ENCODE measurements at regions not wholly inside any gene's neighbourhood (a gene's known extent, or its start where the extent isn't known, plus 50 kb on each side); places are given as distances from the start of the nearest gene placed in this dataset.
A peak's percentile ranks its signal among the peaks of the same experiment; 100 is the strongest.

DNA sequence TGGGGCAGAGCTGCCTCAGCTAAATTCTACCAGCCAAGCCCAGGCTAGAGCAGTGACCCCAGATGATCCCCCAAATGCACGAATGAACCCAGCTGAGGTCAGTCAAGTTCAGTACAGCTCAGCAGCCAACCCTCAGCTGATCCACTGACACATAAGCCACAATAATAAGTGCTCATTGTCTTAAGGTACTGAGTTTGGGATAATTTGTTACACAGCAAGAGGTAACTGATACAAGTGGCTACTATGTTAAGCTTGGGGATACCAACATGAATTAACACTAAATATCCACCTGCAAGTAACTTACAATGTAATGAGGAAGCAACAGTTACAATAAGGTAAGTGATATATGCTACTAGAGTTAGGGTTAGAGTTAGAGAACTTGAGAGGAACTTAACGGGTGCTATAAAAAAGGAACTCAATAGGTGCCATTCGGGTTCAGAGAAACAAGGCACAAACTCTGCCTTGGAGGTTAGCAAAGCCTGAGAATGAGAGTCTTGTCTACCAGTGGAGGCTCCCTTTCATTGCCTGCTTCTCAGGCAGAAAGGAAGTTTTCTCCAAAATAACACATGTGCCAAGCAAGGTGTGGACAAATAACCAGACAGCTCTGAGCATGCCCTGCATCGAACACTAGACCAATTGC, 189.4 kb downstream of the ARL4C start:
- no peak for DNase-seq (ENCODE audit: low read depth in 3 of 3)

DNA sequence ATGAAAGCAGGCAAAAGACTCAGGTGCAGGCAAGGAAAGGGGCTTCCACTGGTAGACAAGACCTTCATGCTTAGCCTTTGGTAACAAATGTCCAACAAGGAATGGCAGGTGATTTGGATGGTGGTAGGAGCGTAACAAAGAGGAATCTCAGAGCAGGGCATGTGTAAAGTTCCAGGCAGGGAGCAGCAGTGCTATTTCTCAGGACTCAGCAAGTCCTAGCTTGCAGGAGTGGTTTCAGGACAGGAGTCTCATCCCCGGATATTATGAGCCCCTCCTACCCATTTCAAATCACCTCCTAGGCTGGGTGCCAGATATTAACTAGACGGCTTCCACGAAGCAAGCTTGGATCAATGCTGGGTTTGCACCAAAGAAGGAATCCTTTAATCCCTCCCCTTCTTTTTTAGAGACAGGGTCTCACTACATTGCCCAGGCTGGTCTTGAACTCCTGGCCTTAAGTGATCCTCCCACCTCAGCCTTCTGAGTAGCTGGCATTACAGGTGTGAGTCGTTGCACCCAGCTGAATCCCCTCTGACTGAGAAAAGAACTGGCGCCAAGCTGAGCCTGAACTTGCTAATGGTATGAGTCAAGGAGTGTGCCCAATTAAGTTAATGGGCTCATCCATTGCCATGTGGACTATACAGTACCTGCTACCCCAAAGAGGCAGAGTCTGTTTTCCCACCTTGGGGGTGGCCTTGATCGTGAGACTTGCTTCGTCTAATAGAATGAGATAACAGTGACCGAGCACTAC, 190.3 kb downstream of the ARL4C start:
- no peak for DNase-seq (ENCODE audit: low read depth in 3 of 3)

DNA sequence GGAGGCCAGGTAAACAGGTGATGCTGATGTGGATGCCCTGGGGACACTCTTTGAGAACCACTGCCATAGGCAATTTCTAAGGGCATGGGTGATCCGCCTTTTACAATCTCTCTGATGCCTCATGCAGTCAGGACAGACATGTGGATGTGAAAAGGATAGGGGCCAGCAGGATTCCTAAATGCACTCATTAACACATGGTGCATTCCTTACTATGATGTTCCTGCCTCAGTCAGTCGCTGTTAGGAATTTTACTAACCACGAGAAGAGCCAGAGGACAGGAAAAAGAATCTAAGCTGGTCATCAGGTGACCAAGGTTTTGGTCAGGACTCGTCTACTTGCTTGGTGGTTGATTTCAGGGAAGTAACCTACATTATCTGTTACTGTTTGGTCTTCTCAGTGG, 191.0 kb downstream of the ARL4C start:
- DNase-seq (ENCODE audit: low read depth in 3 of 3), result no peak

DNA sequence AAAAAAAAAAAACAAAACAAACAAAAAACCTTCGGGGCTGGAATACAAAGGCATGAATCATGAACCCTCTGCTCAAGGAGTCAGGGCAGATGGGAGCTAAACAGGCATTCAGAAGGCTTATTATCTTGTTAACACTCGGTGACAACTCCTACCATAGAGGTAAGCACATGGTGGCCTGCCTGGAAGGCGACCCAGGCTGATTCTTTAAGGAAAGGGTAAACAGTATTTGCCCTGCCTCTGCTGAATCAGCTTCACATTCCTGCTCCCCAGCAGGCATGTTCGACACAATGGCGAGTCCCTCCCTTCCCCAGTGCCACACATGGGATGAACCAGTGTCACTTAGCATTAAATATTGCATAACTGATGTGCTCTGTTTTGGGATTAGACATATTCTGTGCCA, 191.9 kb downstream of the ARL4C start:
- no peak for DNase-seq (ENCODE audit: low read depth in 3 of 3)

DNA sequence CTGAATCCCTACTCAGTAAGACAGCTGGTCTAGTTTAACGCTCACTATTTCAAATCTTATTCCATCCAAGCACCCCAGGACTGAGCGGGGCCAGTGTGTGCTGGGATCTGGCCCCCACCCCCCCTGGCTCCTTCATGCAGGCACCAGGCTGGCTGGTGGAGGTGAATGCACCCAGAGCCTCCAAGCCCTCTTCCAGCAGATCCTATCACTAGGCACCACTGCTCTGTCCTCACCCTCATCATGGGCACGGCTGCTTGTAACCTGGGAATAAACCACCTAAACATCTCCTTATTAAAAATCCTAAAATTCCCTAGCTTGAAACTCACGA, 194.3 kb downstream of the ARL4C start:
- no peak for DNase-seq (ENCODE audit: low read depth in 3 of 3)

DNA sequence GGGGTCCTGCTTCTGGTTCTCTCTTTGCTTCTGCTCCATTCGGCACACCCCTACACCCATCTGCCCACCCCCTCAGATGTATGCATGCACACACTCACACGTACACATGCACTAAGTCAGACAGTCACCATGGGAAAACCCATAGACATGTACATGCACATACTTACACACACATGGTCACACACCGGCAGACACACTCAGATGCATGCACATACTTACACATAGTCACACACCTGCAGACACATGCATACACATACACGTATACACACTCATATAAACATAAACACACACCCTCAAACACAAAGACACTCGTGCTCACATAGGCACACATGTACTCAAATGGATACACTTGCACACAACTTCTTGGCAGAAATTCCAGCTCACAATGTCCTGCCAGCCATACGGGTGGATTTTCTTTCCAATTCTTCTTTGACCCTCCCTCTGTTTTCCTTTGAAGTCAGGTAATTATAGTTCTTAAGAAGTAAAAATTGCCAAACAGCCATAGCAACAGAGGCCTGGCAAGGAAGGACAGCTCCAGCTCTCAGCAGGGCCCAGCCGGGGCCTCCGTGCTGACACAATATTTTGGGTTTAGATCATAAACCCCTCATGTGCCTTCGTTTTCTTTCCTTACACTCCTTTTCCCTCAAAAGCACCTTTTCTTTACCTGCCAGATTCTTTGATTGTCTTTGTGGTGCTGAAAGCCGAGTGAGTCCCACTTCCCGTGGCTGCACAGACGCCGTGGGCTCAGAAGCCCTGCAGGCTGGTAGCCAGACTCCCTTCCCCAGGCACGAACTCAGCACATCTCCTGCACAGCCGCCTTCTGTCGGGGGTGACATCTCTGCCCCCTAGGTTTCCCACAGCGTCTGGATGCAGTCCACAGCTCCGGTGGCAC, 195.7 kb downstream of the ARL4C start:
- no peak for DNase-seq (ENCODE audit: low read depth in 3 of 3)

DNA sequence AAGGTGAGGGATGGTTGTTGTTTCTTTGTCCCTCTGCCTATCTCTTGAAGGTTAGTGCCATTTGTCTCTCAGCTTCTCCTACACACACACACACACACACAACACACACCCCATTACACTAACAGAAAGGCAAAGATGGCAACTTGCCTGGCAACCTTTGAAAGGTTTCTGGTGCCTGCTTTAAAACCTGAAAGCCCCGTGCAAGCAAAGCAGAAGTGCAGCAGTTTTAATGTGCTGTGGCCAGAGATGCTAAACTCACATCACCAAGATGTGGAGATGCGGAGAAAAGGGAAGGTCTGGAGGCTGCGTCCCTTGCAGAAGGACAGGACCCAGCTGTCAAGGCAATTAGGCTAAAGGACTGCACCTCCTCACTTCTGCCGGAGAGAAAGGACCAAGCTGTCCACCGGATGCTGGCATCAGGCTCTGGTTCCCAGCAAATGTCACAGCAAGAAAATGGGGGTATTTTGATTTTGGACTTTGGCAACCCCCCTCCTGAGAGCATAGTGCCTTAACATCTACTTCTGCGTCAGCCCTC, 196.4 kb downstream of the ARL4C start:
- no peak for DNase-seq (ENCODE audit: low read depth in 3 of 3)

DNA sequence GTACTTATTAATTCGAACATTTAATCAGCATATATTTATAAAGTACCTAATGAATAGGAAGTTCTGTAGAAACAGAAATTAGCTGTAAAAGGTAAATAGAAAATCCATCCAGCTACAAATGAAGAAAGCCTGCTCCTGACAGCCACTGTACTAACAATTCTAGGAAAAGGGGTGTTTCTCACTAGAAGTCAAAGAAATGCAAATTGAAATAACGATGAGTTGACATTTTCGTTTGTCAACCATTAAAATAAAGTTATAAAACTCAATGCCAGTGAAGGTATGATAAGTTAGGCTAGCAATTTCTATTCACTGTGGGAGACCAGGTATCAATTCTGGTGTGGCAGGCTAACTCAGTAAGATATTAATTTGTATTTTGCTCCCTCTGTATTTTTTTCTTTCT, 198.0 kb downstream of the ARL4C start:
- no peak for DNase-seq (ENCODE audit: low read depth in 3 of 3)

DNA sequence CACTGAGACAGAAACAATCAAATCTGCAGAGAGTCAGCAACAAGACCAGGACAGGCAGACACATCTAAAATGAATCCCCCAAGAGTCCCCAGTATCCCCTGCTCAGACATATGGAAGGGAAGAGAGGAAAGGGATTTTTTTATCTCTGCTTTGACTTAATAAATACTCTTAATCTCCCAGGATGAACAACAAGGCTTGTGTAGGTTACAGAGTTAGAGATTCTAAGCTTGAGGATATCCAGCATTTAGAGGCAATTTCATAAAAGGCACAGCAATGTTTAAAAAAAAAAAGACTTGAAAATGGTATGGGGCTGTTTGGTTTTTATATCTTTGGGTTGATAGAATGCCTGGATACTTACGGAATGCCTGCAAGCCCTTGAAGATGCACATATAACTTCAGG, 199.9 kb downstream of the ARL4C start:
- DNase-seq (ENCODE audit: low read depth in 3 of 3), result no peak

DNA sequence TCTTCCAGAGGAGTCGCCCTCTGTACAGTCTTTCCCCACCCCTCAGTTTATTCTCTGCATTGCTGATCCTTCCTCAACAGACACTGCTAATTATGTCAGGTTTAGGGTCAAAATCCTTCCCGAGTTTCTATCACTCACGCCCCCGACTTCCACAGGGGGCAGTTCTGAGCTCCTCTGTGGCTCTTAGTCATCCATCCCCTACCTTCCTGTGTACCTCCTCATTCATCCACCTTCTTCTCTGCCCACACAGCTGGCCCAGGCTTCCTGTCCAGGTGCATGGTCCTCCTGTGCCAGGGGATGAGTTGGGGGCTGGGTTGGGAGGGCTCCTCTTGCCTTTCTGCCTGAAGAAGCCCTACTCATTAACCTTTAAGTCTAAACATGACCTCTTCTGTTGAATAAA, 202.9 kb downstream of the ARL4C start:
- no peak for DNase-seq (ENCODE audit: low read depth in 3 of 3)

DNA sequence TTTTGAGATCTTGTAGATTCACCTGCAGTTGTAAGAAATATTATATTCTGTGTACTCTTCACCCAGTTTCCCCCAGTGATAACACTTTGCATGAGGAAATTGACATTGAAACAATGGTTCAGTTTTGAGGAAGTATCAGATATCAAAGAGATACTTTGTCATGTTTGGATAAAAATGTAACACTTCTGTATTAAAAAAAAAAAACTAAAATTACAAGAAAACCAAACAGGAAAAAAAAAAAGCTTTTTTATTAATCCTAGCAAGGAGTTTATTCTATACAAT, 204.0 kb downstream of the ARL4C start:
- DNase-seq (ENCODE audit: low read depth in 3 of 3), result no peak

DNA sequence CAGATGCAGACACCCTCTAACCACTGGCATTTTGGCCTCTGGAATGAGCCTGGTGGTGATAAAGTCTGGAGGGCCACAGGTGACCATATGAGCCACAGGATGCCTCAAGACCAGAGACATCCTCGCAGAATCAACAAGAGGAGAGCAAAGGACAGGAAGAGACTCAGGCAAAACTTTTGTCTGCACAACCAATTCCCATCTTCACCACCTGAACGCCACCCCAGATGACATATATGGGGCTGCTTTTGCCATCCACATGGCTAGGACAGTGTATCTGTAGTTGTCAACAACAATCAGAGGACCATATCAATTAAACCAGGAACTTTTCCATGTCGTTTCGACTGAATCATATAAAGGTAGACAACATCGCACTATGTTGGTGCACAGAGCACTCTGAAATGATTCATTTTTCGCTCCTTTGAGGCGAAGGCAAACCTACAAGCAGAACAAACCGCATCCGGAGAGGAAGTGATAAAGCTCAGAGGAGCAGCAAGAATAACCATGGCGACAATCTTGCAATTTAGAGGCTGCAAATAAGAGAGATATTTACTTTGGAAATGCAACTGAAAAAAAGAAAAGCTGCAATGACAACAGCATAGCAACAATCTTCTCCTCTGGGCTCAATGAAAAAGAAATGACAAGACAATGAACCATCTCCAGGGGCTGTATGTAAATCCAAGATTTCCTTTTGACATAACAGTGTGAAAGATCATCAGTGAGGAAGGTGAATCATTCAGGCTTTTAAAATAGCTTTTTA, 204.5 kb downstream of the ARL4C start:
- no peak for DNase-seq (ENCODE audit: low read depth in 3 of 3)

DNA sequence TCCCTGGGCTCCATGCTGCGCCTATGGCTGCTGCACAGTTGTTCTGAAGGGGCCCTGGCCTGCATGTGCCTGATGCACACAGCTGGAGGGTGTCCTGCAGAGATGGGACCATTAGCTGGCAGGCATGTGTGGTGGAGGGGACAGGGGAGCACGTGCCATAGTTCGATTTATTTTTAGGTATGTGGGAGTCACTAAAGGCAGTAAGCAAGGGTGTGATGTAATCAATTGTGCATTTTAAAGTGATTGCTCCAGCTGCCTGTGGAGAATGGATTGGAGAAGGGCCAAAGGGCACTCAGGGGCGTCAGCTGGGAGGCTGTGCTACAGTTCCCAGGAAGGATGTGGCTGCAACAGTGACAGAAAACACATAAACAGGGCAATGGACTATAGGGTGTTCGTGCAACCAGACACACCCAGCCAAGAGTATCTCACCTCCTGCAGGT, 205.1 kb downstream of the ARL4C start:
- DNase-seq (ENCODE audit: low read depth in 3 of 3), result no peak

DNA sequence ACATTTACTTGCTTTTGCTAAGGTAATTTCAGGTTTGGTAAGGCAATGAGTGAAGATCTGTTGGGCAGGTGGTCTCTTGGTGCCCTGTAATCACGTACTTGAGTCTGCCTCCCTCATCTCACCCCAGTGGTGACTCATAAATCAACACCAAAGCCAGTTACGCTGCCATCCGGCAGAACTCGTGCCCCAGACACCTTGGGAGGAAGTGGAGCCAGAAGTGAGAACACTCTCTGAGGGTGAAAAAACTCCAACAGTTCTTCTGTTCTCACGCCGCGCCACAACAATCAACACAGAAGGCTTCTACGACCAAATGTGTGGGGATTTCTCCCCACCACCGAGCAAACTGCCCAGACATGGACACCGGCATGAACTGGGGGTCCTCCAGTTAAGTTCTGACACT, 206.2 kb downstream of the ARL4C start:
- no peak for DNase-seq (ENCODE audit: low read depth in 3 of 3)

DNA sequence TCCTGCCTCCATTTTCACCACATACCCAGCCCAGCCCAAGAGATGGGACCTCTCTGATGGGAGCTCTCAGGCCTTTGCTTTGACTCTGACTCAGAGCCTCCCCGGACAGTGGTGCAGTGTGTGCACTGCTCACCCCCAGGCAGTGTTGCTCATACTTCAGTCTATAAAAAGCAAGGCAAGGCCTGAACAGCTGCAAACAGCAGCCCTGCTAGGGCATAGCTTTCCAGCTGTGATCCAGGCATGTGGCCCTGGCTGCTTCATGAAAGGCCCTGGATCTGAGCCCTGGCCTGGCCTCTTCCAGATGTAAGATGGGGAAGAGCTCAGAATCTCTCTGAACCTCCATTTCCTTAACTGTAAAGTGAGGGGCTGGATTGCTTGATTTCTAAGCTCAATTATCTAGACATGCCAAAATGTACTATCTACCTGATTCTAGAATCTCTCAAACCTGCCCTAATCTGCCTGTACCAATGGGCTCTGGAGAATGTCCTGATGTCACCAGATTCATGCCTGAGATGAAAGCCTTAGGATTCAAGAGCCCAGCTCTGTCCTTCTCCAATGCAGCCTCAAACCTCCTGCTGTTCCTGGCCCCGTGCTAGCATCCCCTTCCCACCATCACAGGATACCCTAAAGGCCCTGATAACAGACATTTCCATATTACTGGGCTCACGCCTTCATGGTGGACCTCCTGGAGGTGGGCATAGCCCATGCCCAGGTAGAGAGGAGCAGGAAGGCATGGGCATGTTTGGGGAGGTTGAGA, 206.9 kb downstream of the ARL4C start:
- no peak for DNase-seq (ENCODE audit: low read depth in 3 of 3)

DNA sequence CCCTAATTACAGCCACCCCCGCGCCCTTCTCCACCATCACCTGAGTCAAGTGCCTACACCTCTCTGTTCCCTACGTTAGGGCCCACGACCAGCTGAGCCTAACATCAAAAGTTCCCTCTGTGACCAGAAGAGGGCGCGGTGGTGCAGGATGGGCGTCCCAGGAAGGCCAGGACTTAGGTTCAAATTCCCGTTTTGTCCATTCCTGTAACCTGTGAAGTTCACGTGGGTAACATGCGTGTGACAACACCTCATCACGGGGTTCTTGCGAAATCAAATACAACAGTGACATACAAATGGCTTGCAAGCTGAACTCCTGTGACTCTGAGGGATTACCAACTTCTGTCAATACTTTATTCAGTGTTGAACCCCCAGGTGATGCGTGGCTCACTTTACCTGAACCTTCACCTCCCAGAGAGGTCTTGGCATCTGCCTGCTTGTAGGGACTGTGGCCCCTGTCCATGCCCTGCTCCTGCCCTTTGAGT, 207.9 kb downstream of the ARL4C start:
- peak in 2 of 3 donors; percentile 60 to 69 for DNase-seq (ENCODE audit: low read depth in 3 of 3)

DNA sequence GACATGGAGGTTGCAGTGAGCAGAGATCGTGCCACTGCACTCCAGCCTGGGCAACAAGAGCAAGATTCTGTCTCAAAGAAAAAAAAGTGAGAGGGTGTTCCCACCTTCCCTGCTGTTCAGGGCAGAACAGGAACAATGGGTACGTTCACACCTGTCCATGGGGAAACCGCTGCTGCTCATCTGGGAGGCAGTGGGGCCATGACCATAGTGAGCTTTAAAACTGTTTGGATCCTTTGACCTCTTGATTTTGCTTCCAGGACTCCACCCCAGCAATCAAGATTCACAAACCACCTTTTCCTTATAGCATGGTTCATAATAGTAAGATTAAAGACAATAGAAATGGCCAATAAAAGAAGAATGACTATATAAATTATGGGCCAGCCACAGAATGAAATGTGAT, 209.2 kb downstream of the ARL4C start:
- DNase-seq (ENCODE audit: low read depth in 3 of 3), result no peak

DNA sequence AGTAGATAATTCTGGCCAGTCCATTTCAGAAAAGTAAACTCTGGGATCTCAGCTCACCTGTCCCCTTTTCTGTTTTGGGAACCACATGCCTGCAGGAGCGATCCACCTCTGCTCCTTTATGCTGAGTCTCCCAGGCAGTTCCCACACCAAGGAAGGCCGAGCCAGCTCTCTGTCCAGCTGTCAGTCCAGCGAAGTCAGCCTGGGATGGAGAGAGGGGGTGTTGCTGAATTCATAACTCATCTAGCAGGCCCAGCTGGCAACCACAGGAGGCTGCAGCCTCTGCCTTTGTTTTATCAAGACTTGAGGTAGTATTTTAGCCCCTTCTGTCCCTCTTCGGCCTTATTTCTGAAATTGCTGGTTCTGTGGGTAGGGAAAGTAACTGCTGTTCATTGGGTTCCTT, 209.9 kb downstream of the ARL4C start:
- no peak for DNase-seq (ENCODE audit: low read depth in 3 of 3)

DNA sequence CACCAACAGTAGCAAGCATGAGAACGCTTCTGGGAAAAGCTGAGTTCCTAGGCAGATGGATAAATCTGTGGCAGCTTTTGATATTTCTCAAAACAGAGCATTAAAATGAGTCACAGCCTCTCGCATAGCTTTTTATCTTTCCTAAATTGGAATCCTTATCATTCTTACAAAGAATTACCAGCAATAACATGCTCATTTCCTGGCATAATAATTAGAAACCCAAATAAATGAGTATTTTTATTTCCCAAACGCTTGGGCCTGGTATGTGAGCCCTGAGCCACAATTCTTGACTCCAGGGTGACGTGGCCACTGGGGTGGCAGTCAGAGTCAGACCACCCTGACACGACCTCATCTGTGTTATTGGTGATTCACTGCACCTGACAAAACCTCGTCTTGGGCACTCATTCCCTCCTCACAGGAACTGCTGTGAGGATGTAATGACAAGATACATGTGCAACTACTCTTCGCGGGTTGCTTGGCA, 210.7 kb downstream of the ARL4C start:
- no peak for DNase-seq (ENCODE audit: low read depth in 3 of 3)

DNA sequence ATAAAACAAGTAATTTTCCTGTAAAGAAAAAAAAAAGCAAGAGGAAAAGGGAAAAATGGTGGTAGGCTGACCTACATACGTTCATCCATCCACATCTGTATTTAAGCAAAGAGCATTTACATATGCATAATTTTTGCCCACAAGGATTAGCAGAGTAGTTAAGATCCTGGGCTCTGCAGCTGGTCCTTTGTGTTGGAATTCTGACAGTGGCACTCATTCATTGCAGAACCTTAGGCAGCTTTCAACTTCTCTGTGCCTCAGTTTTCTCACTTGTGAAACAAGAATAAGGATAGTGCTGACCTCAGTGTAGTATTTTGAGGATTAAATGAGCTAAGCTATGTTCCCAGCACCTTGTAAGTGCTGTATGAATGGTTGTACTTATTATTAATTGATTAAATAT, 211.3 kb downstream of the ARL4C start:
- no peak for DNase-seq (ENCODE audit: low read depth in 3 of 3)

DNA sequence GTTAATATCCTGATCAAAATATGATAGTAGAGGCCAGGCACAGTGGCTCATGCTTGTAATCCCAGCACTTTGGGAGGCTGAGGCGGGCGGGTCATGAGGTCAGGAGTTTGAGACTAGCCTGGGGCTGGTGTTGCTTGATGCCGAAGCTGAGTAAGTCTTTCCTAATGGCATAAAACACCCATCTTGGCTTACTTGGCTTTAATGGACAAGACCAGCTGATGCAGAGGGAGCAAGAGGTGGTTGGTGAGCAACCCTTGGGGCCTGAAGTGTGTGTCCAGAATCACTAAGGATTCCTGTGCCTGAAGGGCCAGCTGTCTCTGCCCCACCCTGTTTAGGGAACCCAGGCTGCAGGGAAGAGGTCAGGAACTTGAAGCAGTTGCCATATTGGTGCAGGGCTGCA, 217.2 kb downstream of the ARL4C start:
- no peak for DNase-seq (ENCODE audit: low read depth in 3 of 3)
